Kidney (tissue), 13 donors: ENCODE measurements at regions not wholly inside any gene's neighbourhood (a gene's known extent, or its start where the extent isn't known, plus 50 kb on each side); places are given as distances from the start of the nearest gene placed in this dataset.
"Not testable (repeated sequence)": the region's sequence is repeated elsewhere in the genome, so short reads cannot be mapped to it uniquely, and the experiment has no call there.

Source experiments
- DNase-seq, 5 donors: peaks; one replicate each; pipeline ENCODE4 v3.0.0-alpha.2; 2013 to 2020
- FAIRE-seq: peaks from 2 replicates; lab custom pipeline; 2012; peaks lifted over from hg19 to GRCh38; lab: Jason Lieb, UNC
- H3K27ac ChIP-seq, 2 donors: one replicate each; pipeline ENCODE4 v1.7.0; 2013; ENCODE audit warnings: low read depth in 2 of 2, low read length in 2 of 2, inconsistent platforms in 1 of 2
- H3K27me3 ChIP-seq: one replicate; pipeline ENCODE4 v1.7.1; 2013; ENCODE audit warnings: low read length, inconsistent platforms; ENCODE audit not compliant: control insufficient read depth, insufficient read depth
- H3K36me3 ChIP-seq, 3 donors: one replicate each; pipeline versions ENCODE4 v1.7.0 to v1.7.1; 2013; ENCODE audit warnings: low read length in 3 of 3, control low read depth in 1 of 3, inconsistent platforms in 1 of 3; ENCODE audit not compliant: insufficient read depth in 3 of 3, control insufficient read depth in 2 of 3
- H3K4me1 ChIP-seq, 3 donors: one replicate each; pipeline versions ENCODE4 v1.7.0 to v1.7.1; 2013; ENCODE audit warnings: low read length in 3 of 3, inconsistent platforms in 1 of 3, low read depth in 1 of 3; ENCODE audit not compliant: control insufficient read depth in 2 of 3, insufficient read depth in 2 of 3
- H3K4me3 ChIP-seq, 3 donors: one replicate each; pipeline versions ENCODE4 v1.7.0 to v1.8.1; 2013; ENCODE audit warnings: low read length in 3 of 3, control low read depth in 1 of 3, inconsistent platforms in 1 of 3
- H3K9ac ChIP-seq, 3 donors: one replicate each; pipeline versions ENCODE4 v1.7.0 to v1.7.1; 2013; ENCODE audit warnings: low read length in 3 of 3, control low read depth in 1 of 3, inconsistent platforms in 1 of 3
- H3K9me3 ChIP-seq, 3 donors: one replicate each; pipeline versions ENCODE4 v1.7.0 to v1.7.1; 2013; ENCODE audit warnings: low read length in 3 of 3, control low read depth in 1 of 3, inconsistent platforms in 1 of 3; ENCODE audit not compliant: control insufficient read depth in 2 of 3, insufficient read depth in 1 of 3
- CTCF ChIP-seq: IDR thresholded peaks from 3 replicates; pipeline ENCODE4 v1.5.1; 2012; ENCODE audit warnings: mild to moderate bottlenecking, moderate library complexity, borderline replicate concordance; ENCODE audit not compliant: insufficient read depth; ENCODE audit errors: extremely low read depth
- intact Hi-C: fragments of 100-400 bp; cut with DNase I; formaldehyde crosslinking; loops from one replicate; pipeline ENCODE4 v1.11.1; 2022
- donor health status: control.
- donor health status: control.
- donor health status: control.
- donor health status: control.
- donor health status: control.
- donor health status: DM: yes; HTN: yes; CAD: no.
- donor health status: Normal renal cell carcinoma (clear cell type).

GRCh38 chr4:82240410-82240809 lies 133.4 kb downstream of the HNRNPD start:
- H3K9ac ChIP-seq, result no peak overlapping the region
- FAIRE-seq (no peak), DNase-seq (no peak)
- no peaks in the 10 kb centered on the region for H3K9me3 ChIP-seq
- no peak overlapping the region for H3K4me3 ChIP-seq
- no peaks in the 10 kb centered on the region for H3K27me3 ChIP-seq
- H3K27ac ChIP-seq, result no peak overlapping the region
- no peaks in the 10 kb centered on the region for H3K36me3 ChIP-seq
- TF ChIP-seq CTCF, result no peak
- intact Hi-C loops, result no loop called here
- H3K4me1 ChIP-seq, result no peaks in the 10 kb centered on the region

GRCh38 chr4:82237142-82237541 lies 136.6 kb downstream of the HNRNPD start:
- H3K4me3 ChIP-seq, H3K27ac ChIP-seq, H3K36me3 ChIP-seq, intact Hi-C loops, FAIRE-seq, H3K9me3 ChIP-seq, H3K27me3 ChIP-seq, DNase-seq, H3K9ac ChIP-seq, H3K4me1 ChIP-seq: not testable (repeated sequence)

GRCh38 chr4:82235346-82235745 lies 138.4 kb downstream of the HNRNPD start:
- Histone ChIP-seq H3K36me3 (no peaks in the 10 kb centered on the region), H3K9ac (no peak overlapping the region), H3K27ac (no peak overlapping the region), H3K4me3 (no peak overlapping the region), H3K9me3 (no peaks in the 10 kb centered on the region), H3K27me3 (no peaks in the 10 kb centered on the region), H3K4me1 (no peaks in the 10 kb centered on the region)
- FAIRE-seq (no peak), DNase-seq (no peak)
- TF ChIP-seq CTCF, result no peak
- intact Hi-C loops, result no loop called here

- no peaks in the 10 kb centered on the region for H3K4me1 ChIP-seq
- H3K36me3 ChIP-seq, result no peaks in the 10 kb centered on the region
- no peak overlapping the region for H3K27ac ChIP-seq
- intact Hi-C loops, result no loop called here
- TF ChIP-seq CTCF, result no peak
- no peak overlapping the region for H3K9ac ChIP-seq
- FAIRE-seq (no peak), DNase-seq (no peak)
- H3K4me3 ChIP-seq, result no peak overlapping the region
- H3K27me3 ChIP-seq, result no peaks in the 10 kb centered on the region
- H3K9me3 ChIP-seq, result no peaks in the 10 kb centered on the region
These were observed 140.9 kb downstream of the HNRNPD start for GRCh38 chr4:82232891-82233290.
